Smooth muscle cell (in vitro differentiated cells): ENCODE measurements at regions not wholly inside any gene's neighbourhood (a gene's known extent, or its start where the extent isn't known, plus 50 kb on each side); places are given as distances from the start of the nearest gene placed in this dataset.
A peak's percentile ranks its signal among the peaks of the same experiment; 100 is the strongest.

Experiments
- DNase-seq: peaks from one replicate; lab custom pipeline; 2025; ENCODE audit not compliant: unreplicated experiment; lab: John Stamatoyannopoulos, UW
- H2AFZ ChIP-seq: fragments of 200-600 bp; sonication (generic); 2 replicates; pipeline ENCODE4 v1.6.0; 2016; ENCODE audit warnings: antibody characterized with exemption, low read depth, mild to moderate bottlenecking
- H3F3A ChIP-seq: fragments of 200-600 bp; sonication (generic); 2 replicates; pipeline ENCODE4 v1.6.0; 2017; ENCODE audit warnings: antibody characterized with exemption, low read depth
- H3K27ac ChIP-seq: fragments of 200-600 bp; sonication (generic); 2 replicates; pipeline ENCODE4 v1.5.1; 2016; ENCODE audit warnings: low read depth, mild to moderate bottlenecking
- H3K27me3 ChIP-seq: fragments of 200-600 bp; sonication (generic); 2 replicates; pipeline ENCODE4 v1.6.1; 2016; ENCODE audit warnings: low read depth, mild to moderate bottlenecking
- H3K36me3 ChIP-seq: fragments of 200-600 bp; sonication (generic); 2 replicates; pipeline ENCODE4 v1.5.1; 2016; ENCODE audit warnings: low read depth
- H3K4me1 ChIP-seq: fragments of 200-600 bp; sonication (generic); 2 replicates; pipeline ENCODE4 v1.5.1; 2016; ENCODE audit warnings: low read depth
- H3K4me2 ChIP-seq: fragments of 200-600 bp; sonication (generic); 2 replicates; pipeline ENCODE4 v1.6.0; 2016; ENCODE audit warnings: mild to moderate bottlenecking
- H3K4me3 ChIP-seq: fragments of 200-600 bp; sonication (generic); 2 replicates; pipeline ENCODE4 v1.5.1; 2016; ENCODE audit warnings: mild to moderate bottlenecking
- H3K79me2 ChIP-seq: fragments of 200-600 bp; sonication (generic); 2 replicates; pipeline ENCODE4 v1.6.0; 2016; ENCODE audit warnings: low read depth, mild to moderate bottlenecking
- H3K9ac ChIP-seq: fragments of 200-600 bp; sonication (generic); 2 replicates; pipeline ENCODE4 v1.6.0; 2016; ENCODE audit warnings: low read depth
- H3K9me3 ChIP-seq: fragments of 200-600 bp; sonication (generic); replicated peaks from 2 replicates; pipeline ENCODE4 v1.5.1; 2016; ENCODE audit warnings: low read depth
- H4K20me1 ChIP-seq: fragments of 200-600 bp; sonication (generic); 2 replicates; pipeline ENCODE4 v1.6.0; 2016; ENCODE audit warnings: low read depth
- CTCF ChIP-seq: fragments of 200-600 bp; sonication (generic); IDR thresholded peaks from 2 replicates; pipeline ENCODE4 v1.5.1; 2017; ENCODE audit warnings: borderline replicate concordance, mild to moderate bottlenecking, antibody characterized with exemption; ENCODE audit not compliant: insufficient read depth, poor library complexity, severe bottlenecking
- WGBS: methylation state at CpG from one replicate; pipeline ENCODE4 v1.1.7; 2016; ENCODE audit warnings: low lambda C conversion rate; 5-methylcytosine and 5-hydroxymethylcytosine counted together

GRCh38 chr9:16100537-16101091, 547.8 kb downstream of the CCDC171 start:
- TF ChIP-seq CTCF = no peak
- Histone ChIP-seq H2AFZ (no peak overlapping the region), H3K36me3 (no peaks in the 10 kb centered on the region), H3K27me3 (no peaks in the 10 kb centered on the region), H3F3A (no peaks in the 10 kb centered on the region), H3K4me2 (peak overlapping the region; percentile 7), H3K9ac (no peak overlapping the region), H3K9me3 (no peaks in the 10 kb centered on the region), H4K20me1 (no peaks in the 10 kb centered on the region), H3K79me2 (no peaks in the 10 kb centered on the region), H3K27ac (no peak overlapping the region), H3K4me1 (peaks cover 14% of the 10 kb centered on the region), H3K4me3 (no peak overlapping the region)
- WGBS = 33% methylated on average over 7 of the region's 8 CpGs
- DNase-seq = no peak

GRCh38 chr9:16102154-16102553, 549.3 kb downstream of the CCDC171 start:
- Histone ChIP-seq H3K9ac (no peak overlapping the region), H3K9me3 (no peaks in the 10 kb centered on the region), H3K27me3 (no peaks in the 10 kb centered on the region), H3K4me3 (no peak overlapping the region), H3K36me3 (no peaks in the 10 kb centered on the region), H3K79me2 (no peaks in the 10 kb centered on the region), H2AFZ (no peak overlapping the region), H3K4me2 (no peak overlapping the region), H3K27ac (no peak overlapping the region), H3K4me1 (peaks cover 14% of the 10 kb centered on the region), H3F3A (no peaks in the 10 kb centered on the region), H4K20me1 (no peaks in the 10 kb centered on the region)
- DNase-seq = no peak
- WGBS = 80% methylated on average over 9 of the region's 9 CpGs
- no peak for TF ChIP-seq CTCF

GRCh38 chr9:16103620-16104397, 551.0 kb downstream of the CCDC171 start:
- no peak for DNase-seq
- no peak overlapping the region for H3K9ac ChIP-seq

More at GRCh38 chr9:16103620-16104397, 551.0 kb downstream of the CCDC171 start:
- Histone ChIP-seq H3K27me3 (no peaks in the 10 kb centered on the region), H3K27ac (no peak overlapping the region), H3K4me2 (no peak overlapping the region), H3K9me3 (no peaks in the 10 kb centered on the region), H3K4me1 (peaks cover 14% of the 10 kb centered on the region), H3K36me3 (no peaks in the 10 kb centered on the region), H3K4me3 (no peak overlapping the region), H2AFZ (no peak overlapping the region), H3F3A (no peaks in the 10 kb centered on the region), H4K20me1 (no peaks in the 10 kb centered on the region), H3K79me2 (no peaks in the 10 kb centered on the region)
- TF ChIP-seq CTCF = no peak
- 79% methylated on average over 14 of the region's 14 CpGs for WGBS
